ENCODE measurements at regions not wholly inside any gene's neighbourhood (a gene's known extent, or its start where the extent isn't known, plus 50 kb on each side); places are given as distances from the start of the nearest gene placed in this dataset.

DNA sequence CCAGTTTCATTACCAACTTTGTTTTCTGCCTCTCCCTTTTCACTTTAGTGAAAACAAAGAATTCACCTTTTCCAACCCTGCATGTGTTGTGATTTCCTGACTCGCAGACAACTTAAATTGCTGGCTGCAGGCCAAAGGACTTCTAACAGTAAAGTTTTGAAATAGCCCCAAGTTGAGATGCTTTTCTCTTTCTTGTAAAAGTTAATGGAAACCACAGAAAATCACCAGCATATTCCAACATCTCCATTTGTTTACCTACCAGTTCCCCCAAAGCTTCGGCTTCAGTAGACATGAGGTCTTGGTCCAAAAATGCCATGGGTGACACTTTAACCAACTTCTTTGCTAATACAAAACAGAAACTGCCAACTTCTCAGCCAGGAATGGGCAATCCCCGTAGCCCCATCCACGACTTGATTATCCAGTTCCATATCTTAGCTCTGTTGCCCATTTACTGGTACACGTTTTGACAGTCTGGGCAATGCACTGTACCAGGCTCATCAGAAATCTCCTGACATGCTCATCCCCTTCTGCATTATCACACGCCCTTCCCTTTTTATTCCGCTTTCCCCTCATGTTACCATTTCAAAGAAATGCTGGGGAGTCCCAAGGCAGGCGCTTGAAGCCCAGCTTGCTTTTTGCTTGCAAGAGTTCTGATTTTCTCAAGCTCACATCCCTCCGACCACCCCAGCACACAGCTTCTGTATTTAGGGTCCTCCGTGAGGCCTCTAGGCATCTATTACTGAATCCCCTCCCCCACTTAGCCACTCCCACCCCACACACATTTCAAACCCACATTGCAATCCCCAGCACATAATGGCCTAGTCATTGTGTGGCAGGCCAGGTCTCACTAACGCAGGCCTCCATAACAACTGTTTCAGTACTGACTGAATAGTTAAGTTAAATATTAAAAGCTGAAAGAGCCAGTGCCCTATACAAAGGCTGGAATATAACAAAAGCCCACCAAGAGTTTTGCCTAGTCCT is 137.9 kb upstream of the S100G start:
- no peak for DNase-seq

DNA sequence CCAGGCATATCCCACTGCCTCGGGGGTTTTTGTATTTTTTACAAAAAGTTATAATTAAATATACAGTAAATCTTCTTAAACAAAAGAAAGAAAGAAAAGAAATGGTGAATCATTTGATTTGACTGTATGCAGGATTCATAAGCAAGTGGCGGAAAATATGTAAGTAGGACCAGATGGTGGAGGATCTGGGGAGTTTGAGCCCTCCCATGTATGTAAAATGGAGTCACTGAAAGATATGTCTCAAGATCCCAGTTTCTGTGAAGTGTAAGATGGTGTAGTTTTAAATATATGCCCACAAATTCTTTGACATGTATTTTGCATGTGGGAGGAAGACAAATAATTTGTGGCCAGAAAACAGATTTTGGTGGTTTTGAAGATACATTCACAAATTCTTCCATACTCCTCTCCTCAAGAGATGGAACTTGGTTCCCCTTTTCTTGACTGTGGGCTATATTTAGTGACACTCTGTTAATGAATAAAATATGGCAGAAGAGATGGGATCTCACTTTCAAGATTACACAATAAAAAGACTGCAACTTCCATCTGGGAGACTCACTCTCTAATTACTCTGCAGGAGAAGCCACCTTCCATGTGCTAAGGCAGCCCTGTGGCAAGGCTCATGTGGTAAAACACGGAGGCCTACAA is 133.6 kb upstream of the S100G start:
- no peak for DNase-seq

DNA sequence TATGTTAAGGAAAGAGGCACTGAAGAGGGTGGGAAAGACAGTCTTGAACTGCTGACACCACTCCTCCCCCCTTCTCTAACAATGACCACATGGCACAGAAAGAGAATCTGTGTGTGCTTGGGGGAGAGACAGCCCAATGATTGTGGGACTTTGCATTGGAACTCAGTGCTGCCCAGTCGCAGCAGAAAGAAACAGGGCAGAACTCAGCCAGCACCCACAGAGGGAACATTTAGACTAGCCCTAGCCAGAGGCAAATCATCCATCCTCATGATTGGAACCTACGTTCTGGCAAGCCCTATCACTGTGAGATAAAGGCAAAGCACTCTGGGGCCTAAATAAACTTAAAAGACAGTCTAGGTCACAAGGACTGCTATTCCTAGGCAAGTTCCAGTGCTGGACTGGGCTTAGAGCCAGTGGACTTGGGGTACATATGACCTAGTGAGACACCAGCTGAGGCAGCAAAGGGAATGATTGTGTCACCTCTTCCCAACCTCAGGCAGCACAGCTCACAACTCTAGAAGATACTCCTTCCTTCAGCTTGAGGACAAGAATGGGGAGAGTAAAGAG is 132.8 kb upstream of the S100G start:
- DNase-seq, result no peak

DNA sequence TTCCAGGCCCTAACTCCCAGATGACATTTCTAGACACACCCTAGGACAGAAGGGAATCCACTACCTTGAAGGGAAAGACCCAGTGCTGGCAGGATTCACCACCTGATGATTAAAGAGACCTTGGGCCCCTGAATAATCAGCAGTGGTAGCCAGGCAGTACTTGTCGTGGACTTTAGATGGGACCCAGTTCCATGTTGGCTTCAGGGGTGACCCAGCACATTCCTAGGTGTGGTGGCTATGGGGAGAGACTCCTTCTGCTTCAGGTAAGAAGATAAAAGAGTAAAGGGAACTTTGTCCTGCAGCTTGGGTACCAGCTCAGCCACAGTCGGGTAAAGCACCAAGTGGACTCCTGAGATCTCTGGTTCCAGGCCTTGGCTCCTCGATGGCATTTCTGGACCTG is 131.8 kb upstream of the S100G start:
- no peak for DNase-seq

DNA sequence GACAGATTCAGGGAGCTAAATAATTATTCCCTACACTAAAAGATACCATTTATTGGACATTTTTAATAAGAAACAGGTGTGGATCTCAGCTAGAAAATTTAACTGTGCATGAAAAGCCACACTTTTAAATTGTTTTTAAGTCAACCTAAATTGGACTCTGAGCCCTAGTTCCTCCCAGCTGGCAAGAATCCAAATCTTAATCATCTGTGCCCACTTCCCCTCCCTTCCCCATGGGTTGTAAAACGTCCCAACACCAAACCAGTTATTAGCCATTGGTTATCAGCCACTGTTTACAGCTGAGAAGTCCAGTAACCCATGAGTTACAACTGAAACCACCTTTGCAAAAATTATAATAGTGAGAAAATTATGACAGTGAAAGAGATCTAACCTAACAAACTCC is 125.6 kb upstream of the S100G start:
- no peak for DNase-seq

DNA sequence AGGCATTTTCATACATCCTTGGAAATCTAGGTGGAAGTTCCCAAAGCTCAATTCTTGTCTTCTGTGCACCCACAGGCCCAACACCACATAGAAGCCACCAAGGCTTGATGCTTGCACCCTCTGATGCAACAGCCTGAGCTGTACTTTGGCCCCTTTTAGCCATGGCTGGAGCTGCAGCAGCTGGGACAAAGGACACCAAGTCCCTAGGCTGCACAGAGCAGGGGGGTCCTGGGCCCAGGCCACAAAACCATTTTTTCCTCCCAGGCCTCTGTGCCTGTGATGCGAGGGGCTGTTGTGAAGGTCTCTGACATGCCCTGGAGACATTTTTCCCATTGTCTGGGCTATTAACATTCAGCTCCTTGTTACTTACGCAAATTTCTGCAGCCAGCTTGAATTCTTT is 124.0 kb upstream of the S100G start:
- DNase-seq, result no peak

DNA sequence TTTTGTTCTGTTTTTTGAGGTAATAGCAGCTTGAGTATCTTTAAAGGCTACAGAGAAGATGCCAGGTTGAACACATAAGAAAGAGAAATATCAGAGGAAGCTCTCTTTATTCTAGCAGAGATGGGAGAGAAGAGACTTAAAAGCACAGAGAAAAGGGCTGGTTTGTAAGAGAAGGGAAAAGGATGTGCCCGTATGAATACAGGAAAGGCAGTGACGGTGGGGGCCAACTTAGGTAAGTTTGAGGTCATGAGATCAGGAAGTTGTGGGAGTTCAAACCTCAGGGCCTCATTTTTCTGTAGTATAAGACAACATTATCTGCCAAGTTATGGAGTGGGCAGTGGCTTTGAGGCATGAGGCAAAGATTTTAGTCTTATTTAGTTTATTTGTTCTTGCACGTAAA is 121.3 kb upstream of the S100G start:
- DNase-seq, result no peak
